Nephron (organoid): ENCODE measurements at regions not wholly inside any gene's neighbourhood (a gene's known extent, or its start where the extent isn't known, plus 50 kb on each side); places are given as distances from the start of the nearest gene placed in this dataset.
A peak's percentile ranks its signal among the peaks of the same experiment; 100 is the strongest.

Experiments used
- H3K27ac Mint-ChIP-seq, 3 experiments: 2 replicates each; pipeline ENCODE4 v1.8.0; 2020; ENCODE audit warnings: mixed read lengths in 3 of 3, mild to moderate bottlenecking in 2 of 3, moderate library complexity in 1 of 3
- H3K27me3 Mint-ChIP-seq: 2 replicates; pipeline ENCODE4 v1.8.0; 2021; ENCODE audit warnings: low read depth, mild to moderate bottlenecking, moderate library complexity, mixed read lengths
- H3K36me3 Mint-ChIP-seq: 2 replicates; pipeline ENCODE4 v1.8.0; 2020; ENCODE audit warnings: low read depth, mixed read lengths
- H3K4me1 Mint-ChIP-seq: 2 replicates; pipeline ENCODE4 v1.8.0; 2020; ENCODE audit warnings: mixed read lengths
- H3K4me3 Mint-ChIP-seq, 3 experiments: 2 replicates each; pipeline ENCODE4 v1.8.0; 2020; ENCODE audit warnings: mild to moderate bottlenecking in 3 of 3, mixed read lengths in 3 of 3, moderate library complexity in 2 of 3
- H3K9me3 Mint-ChIP-seq: 2 replicates; pipeline ENCODE4 v1.8.0; 2020; ENCODE audit warnings: mixed read lengths
- TF ChIP-seq, protein P1 (sequence below), 3 experiments: fragments of 200-600 bp; sonication (generic); IDR thresholded peaks; one replicate each; pipeline ENCODE4 v1.5.0; 2021; ENCODE audit warnings: antibody characterized with exemption in 3 of 3; ENCODE audit not compliant: unreplicated experiment in 3 of 3

DNA sequence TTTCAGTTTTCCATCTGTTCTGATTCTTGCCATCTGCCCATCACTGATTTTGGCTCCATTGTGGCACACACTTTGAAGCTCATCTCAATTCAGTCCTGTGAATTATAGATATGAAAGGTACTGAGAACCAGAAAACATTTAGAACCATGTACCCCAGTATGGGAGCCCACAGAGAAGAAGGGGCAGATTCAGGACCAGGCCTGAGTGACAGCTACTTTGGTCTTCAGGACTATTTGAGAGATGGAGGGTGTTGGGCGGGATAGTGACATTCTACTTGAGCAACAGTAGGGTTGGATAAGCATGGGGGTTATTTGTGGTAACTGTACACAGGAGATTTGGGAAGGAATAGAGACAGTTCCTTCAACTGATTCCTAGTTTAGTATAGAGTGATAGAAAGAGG lies 259.2 kb upstream of the MANEA start:
- no peaks in the 10 kb centered on the region for H3K9me3 Mint-ChIP-seq
- H3K27ac Mint-ChIP-seq: no peak overlapping the region
- TF ChIP-seq, protein P1, sequence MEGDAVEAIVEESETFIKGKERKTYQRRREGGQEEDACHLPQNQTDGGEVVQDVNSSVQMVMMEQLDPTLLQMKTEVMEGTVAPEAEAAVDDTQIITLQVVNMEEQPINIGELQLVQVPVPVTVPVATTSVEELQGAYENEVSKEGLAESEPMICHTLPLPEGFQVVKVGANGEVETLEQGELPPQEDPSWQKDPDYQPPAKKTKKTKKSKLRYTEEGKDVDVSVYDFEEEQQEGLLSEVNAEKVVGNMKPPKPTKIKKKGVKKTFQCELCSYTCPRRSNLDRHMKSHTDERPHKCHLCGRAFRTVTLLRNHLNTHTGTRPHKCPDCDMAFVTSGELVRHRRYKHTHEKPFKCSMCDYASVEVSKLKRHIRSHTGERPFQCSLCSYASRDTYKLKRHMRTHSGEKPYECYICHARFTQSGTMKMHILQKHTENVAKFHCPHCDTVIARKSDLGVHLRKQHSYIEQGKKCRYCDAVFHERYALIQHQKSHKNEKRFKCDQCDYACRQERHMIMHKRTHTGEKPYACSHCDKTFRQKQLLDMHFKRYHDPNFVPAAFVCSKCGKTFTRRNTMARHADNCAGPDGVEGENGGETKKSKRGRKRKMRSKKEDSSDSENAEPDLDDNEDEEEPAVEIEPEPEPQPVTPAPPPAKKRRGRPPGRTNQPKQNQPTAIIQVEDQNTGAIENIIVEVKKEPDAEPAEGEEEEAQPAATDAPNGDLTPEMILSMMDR (IDR thresholded peaks at IDR 0.05; ENCODE audit: unreplicated experiment in 3 of 3): no peak
- no peaks in the 10 kb centered on the region for H3K4me1 Mint-ChIP-seq
- no peaks in the 10 kb centered on the region for H3K27me3 Mint-ChIP-seq
- no peak overlapping the region for H3K4me3 Mint-ChIP-seq
- no peaks in the 10 kb centered on the region for H3K36me3 Mint-ChIP-seq

DNA sequence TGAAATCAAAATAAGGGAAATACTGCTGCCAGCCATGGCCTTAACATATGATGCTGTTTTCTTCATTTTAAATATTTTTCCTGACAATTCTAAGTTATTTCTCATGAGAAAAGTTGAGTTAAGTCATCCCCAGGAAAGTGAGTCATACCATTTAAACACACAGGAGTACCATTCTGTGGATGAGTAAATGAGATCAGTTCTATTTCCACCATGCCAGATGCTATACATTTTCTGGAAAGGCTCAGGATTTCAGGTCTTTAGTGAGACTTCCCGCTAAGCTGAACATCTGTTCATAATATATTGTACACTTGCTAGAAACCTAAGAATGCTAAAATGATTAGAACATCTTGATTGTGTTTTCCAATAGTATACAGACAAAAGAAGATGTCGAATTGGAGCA lies 256.2 kb upstream of the MANEA start:
- Mint-ChIP-seq H3K4me1 (no peaks in the 10 kb centered on the region), H3K4me3 (no peak overlapping the region), H3K27me3 (no peaks in the 10 kb centered on the region), H3K27ac (no peak overlapping the region), H3K9me3 (no peaks in the 10 kb centered on the region), H3K36me3 (no peaks in the 10 kb centered on the region)
- TF ChIP-seq, protein P1 (IDR thresholded peaks at IDR 0.05; ENCODE audit: unreplicated experiment in 3 of 3): no peak

GRCh38 chr6:95325916-95326315 lies 251.4 kb upstream of the MANEA start:
- Mint-ChIP-seq H3K27ac (no peak overlapping the region), H3K9me3 (no peaks in the 10 kb centered on the region), H3K36me3 (no peaks in the 10 kb centered on the region), H3K27me3 (no peaks in the 10 kb centered on the region), H3K4me3 (no peak overlapping the region), H3K4me1 (no peaks in the 10 kb centered on the region)
- TF ChIP-seq, protein P1 (IDR thresholded peaks at IDR 0.05; ENCODE audit: unreplicated experiment in 3 of 3): no peak

- H3K27ac Mint-ChIP-seq: no peak overlapping the region
- no peaks in the 10 kb centered on the region for H3K27me3 Mint-ChIP-seq
- H3K9me3 Mint-ChIP-seq: no peaks in the 10 kb centered on the region
- H3K4me1 Mint-ChIP-seq: no peaks in the 10 kb centered on the region
- H3K4me3 Mint-ChIP-seq: no peak overlapping the region
- H3K36me3 Mint-ChIP-seq: no peaks in the 10 kb centered on the region
- TF ChIP-seq, protein P1 (IDR thresholded peaks at IDR 0.05; ENCODE audit: unreplicated experiment in 3 of 3): no peak
Observed at GRCh38 chr6:95328231-95328630, 249.1 kb upstream of the MANEA start.

GRCh38 chr6:95352064-95352795 lies 225.1 kb upstream of the MANEA start:
- H3K27me3 Mint-ChIP-seq: no peaks in the 10 kb centered on the region
- TF ChIP-seq, protein P1 (IDR thresholded peaks at IDR 0.05; ENCODE audit: unreplicated experiment in 3 of 3): peak; percentile 27 to 41 (median 29)
- no peaks in the 10 kb centered on the region for H3K36me3 Mint-ChIP-seq
- no peaks in the 10 kb centered on the region for H3K4me1 Mint-ChIP-seq
- no peak overlapping the region for H3K4me3 Mint-ChIP-seq
- H3K27ac Mint-ChIP-seq: no peak overlapping the region
- no peaks in the 10 kb centered on the region for H3K9me3 Mint-ChIP-seq

DNA sequence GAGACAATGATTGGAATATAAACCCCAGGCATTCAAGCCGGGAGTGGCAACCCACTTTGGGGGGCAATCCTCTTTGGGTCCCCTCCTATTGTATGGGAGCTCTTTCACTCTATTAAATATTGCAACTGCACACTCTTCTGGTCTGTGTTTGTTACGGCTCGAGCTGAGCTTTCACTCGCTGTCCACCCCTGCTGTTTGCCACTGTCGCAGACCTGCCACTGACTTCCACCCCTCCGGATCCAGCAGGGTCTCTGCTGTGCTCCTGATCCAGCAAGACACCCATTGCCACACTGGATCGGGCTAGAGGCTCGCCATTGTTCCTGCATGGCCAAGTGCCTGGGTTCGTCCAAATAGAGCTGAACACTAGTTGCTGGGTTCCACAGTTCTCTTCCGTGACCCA lies 222.8 kb upstream of the MANEA start:
- no peaks in the 10 kb centered on the region for H3K9me3 Mint-ChIP-seq
- TF ChIP-seq, protein P1 (IDR thresholded peaks at IDR 0.05; ENCODE audit: unreplicated experiment in 3 of 3): no peak
- no peak overlapping the region for H3K4me3 Mint-ChIP-seq
- H3K27ac Mint-ChIP-seq: no peak overlapping the region
- H3K27me3 Mint-ChIP-seq: no peaks in the 10 kb centered on the region
- H3K36me3 Mint-ChIP-seq: no peaks in the 10 kb centered on the region
- no peaks in the 10 kb centered on the region for H3K4me1 Mint-ChIP-seq
